Mononuclear cell (primary cell): ENCODE measurements at regions not wholly inside any gene's neighbourhood (a gene's known extent, or its start where the extent isn't known, plus 50 kb on each side); places are given as distances from the start of the nearest gene placed in this dataset.

ENCODE experiments used
- H3K27me3 ChIP-seq: 2 replicates; pipeline ENCODE4 v1.6.0; 2011; ENCODE audit warnings: low read length, control low read depth; ENCODE audit not compliant: insufficient read depth
- H3K4me1 ChIP-seq: 2 replicates; pipeline ENCODE4 v1.5.1; 2011; ENCODE audit warnings: mild to moderate bottlenecking, low read length, control low read depth; ENCODE audit not compliant: insufficient read depth
- H3K4me3 ChIP-seq: 2 replicates; pipeline ENCODE4 v1.5.1; 2011; ENCODE audit warnings: mild to moderate bottlenecking, low read length, moderate library complexity
- H3K9me3 ChIP-seq: 2 replicates; pipeline ENCODE4 v1.5.1; 2011; ENCODE audit warnings: low read depth, mild to moderate bottlenecking, control low read depth, low read length

DNA sequence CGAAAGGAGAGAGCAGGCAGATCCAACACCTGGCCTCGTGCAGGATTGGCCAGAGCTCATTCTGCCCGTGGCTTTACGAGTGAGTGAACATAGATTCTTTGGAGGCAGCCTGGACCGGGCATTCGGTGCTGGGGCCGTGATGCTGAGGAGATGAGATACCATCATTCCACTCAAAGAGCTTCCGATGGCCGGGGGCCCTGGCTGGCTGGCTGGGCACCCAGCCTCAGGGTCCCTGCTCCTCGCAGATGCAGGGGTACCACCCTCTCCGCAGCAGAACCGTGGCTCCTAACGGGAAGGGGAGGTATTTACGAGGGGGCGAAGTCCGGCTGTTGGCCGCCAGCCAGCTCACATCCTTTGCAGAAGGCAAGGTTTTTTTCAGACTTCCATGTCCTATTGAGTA lies 66.1 kb upstream of the FOXF1 start:
- no peak overlapping the region for H3K4me3 ChIP-seq
- no peaks in the 10 kb centered on the region for H3K4me1 ChIP-seq
- H3K27me3 ChIP-seq, result peaks cover 2% of the 10 kb centered on the region
- no peaks in the 10 kb centered on the region for H3K9me3 ChIP-seq

DNA sequence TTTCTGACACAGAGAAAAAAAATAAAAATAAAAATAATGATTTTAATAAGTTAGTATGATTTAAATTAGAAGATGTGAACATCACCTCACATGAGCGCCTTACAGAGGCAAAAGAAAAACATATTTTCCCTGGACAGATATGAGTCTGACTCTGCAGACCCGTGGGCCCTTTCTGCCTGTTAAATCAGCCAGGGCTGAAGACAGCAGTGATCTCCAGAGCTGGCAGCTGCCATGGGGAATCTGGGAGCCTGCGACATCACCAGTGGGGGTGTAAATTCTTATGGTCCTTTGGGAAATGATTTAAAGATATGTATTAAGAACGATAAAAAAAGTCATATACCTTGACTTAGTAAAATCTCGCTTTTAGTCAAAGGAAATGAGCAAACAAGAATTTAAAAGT lies 65.7 kb upstream of the FOXF1 start:
- Histone ChIP-seq H3K4me1 (no peaks in the 10 kb centered on the region), H3K4me3 (no peak overlapping the region), H3K27me3 (peaks cover 2% of the 10 kb centered on the region), H3K9me3 (no peaks in the 10 kb centered on the region)

DNA sequence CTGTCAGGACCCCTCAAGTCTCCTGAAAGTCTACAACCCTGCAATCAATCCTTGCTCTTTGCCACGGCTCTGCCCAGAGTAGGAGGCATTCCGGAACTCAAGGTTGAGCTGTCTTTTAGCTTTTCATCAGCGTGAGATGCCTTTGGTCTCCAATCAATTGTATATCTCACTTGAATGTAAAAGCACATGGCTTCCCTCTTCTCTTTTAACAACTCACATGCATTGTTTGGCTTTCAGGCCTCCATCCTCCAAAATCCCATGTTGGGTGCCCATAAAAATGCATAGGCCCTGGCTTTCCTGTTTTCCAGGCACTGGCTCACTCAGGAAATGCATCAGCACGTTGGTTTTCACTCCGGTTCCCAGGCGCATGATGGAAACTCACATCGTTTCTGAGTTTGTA lies 64.0 kb upstream of the FOXF1 start:
- Histone ChIP-seq H3K27me3 (peaks cover 2% of the 10 kb centered on the region), H3K9me3 (no peaks in the 10 kb centered on the region), H3K4me3 (no peak overlapping the region), H3K4me1 (no peaks in the 10 kb centered on the region)

DNA sequence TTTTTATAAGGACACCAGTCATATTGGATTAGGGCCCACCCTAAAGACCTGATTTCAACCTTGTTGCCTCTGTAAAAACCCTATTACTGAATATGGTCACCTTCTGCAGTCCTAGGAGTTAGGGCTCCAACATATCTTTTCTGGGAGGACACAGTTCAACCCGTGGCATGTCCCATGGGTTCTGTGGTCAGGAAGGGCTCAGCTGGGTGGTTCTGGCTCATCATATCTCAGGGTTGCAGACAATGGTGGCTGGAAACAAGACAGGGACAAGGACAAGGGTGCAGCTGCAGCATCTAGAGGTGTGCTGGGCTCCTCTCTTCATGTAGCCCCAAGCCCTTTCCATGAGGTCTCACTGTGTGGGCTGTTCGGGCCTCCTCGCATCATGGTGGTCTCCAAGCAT lies 63.1 kb upstream of the FOXF1 start:
- peaks cover 2% of the 10 kb centered on the region for H3K27me3 ChIP-seq
- H3K4me3 ChIP-seq, result no peak overlapping the region
- H3K9me3 ChIP-seq, result no peaks in the 10 kb centered on the region
- H3K4me1 ChIP-seq, result no peaks in the 10 kb centered on the region

DNA sequence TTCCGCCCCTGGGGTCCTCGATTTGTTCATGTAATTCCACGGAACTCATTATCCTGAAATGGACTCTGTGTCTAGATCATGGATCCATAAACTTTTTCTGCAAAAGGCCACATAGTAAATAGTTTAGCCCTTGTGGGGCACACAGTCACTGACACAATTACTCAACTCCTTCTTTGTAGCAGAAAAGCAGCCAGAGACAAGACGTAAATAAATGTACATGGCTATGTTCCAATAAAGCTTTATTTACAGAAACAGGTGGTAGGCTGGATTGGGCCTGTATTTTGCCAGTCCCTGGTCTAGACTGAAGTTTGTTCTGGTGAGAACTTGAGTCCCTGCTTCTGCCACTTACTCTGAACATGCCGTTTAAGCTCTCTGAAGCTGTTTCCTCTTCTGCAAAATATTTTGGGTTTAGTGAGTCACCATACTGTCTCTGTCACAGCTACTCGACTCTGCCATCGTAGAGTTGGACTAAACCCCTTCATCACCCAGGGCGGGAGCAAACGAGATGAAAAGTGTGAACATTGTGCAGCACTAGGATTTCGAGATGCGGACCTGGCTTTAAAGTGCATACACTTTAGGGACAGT lies 61.9 kb upstream of the FOXF1 start:
- H3K9me3 ChIP-seq, result no peaks in the 10 kb centered on the region
- no peak overlapping the region for H3K4me3 ChIP-seq
- peaks cover 2% of the 10 kb centered on the region for H3K27me3 ChIP-seq
- no peaks in the 10 kb centered on the region for H3K4me1 ChIP-seq

DNA sequence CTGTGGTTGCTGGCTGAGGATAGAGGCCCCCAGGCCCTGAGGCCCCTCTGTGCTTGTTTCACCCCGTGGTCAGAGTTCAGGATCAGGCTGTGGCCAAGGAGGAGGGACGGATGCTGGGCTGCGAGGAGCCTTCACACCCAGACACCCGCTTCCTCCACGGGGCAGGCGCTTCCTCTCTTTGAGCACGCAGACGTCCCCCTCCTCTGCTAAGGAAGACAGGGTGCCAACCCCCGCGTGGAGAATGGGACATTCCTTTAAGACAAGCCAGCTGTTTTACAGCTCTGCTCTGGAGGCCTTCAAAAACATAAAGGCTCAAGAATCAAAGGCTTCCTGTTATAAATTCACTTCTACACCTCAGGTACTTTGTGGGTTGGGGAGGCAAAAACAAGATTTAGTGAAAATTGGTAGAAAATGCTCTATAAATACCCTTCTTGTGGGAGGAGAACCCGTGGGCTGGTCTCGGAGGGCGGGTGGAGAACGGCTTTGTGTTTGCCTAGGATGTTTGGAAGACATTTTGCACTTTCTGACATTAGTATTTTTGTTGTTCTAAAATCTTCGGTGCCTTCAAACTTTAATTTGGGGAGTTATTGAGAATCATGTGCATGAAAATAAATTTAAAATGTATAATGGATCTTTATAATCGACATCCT lies 60.8 kb upstream of the FOXF1 start:
- Histone ChIP-seq H3K4me3 (no peak overlapping the region), H3K4me1 (no peaks in the 10 kb centered on the region), H3K27me3 (no peaks in the 10 kb centered on the region), H3K9me3 (no peaks in the 10 kb centered on the region)

DNA sequence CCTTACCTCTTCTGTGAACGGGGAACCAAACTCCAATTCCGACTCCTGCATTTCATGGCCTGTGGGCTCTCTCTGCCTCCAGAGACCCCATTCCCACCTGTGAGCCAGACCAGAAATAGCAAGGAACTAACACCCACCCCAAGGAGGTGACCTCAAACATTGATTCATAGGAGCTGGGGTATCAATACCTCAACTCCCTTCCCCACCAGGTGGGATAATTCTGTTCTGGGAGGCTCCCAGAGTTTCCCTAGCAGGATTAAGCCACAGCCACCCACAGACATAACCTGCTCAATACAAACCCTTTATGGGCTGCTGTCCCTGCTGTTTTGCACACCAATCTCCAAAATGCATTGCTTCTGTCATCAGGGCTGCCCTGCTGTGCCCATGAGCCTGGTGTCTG lies 59.6 kb upstream of the FOXF1 start:
- Histone ChIP-seq H3K9me3 (no peaks in the 10 kb centered on the region), H3K4me1 (no peaks in the 10 kb centered on the region), H3K4me3 (no peak overlapping the region), H3K27me3 (no peaks in the 10 kb centered on the region)

DNA sequence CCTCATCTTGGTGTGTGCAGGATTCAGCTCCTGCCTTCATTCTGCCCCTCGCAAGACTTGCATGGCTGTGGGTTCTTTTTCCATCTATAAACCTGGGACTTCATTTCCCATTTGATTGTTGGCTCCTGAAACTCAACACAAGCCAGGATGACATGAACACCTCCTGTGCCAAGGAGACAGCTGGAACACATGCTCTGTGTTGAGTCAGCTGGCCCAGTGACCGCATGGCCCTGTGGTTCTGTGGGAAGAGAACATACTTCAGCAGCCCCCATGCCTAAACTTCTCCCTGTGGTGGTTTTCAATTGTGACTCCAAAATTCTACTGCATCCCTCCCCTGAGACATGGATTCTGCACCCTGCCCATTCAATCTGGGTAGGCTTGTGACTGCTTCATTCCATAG lies 57.9 kb upstream of the FOXF1 start:
- H3K27me3 ChIP-seq, result no peaks in the 10 kb centered on the region
- no peaks in the 10 kb centered on the region for H3K9me3 ChIP-seq
- no peaks in the 10 kb centered on the region for H3K4me1 ChIP-seq
- no peak overlapping the region for H3K4me3 ChIP-seq

DNA sequence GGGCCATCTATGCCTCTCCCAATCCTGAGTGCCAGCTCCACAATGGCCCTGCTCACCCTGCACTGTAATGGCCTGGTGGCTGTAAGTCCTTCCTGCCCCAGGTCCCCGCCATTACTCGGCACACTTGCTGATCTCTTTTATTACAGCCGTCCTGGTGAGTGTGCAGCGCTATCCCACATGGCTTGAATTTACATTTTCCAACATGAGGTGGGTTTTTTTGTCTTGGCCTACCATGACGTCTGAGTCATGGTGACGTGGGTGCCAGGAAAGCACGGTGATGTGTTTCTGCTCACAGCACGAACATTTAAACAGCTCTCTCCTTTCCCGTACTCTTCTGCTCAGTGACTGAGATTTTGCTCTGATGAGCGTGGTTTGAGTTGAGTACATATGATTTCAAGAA lies 55.2 kb upstream of the FOXF1 start:
- no peak overlapping the region for H3K4me3 ChIP-seq

DNA sequence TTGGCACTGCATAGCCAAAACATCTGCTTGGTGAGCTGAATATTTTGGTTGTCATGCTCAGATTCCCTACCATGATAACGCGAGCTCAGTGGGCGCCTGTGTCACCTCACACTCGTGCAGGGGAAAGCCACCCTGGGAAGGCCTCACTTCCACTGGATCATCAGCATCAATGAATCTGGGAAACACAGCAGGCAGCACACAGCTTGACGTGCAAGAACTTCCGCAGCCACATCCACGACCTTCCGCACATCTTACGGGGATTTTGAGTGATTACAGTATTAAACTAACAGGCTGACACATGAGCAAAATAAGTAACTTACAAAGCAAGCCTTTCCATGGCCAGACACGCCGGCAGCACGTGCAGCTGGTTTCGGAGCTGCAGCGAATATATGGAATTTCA lies 54.7 kb upstream of the FOXF1 start:
- Histone ChIP-seq H3K4me3 (no peak overlapping the region), H3K27me3 (no peaks in the 10 kb centered on the region), H3K9me3 (no peaks in the 10 kb centered on the region), H3K4me1 (no peaks in the 10 kb centered on the region)

More for the DNA sequence above, 55.2 kb upstream of the FOXF1 start:
- H3K4me1 ChIP-seq, result no peaks in the 10 kb centered on the region
- no peaks in the 10 kb centered on the region for H3K9me3 ChIP-seq
- H3K27me3 ChIP-seq, result no peaks in the 10 kb centered on the region

DNA sequence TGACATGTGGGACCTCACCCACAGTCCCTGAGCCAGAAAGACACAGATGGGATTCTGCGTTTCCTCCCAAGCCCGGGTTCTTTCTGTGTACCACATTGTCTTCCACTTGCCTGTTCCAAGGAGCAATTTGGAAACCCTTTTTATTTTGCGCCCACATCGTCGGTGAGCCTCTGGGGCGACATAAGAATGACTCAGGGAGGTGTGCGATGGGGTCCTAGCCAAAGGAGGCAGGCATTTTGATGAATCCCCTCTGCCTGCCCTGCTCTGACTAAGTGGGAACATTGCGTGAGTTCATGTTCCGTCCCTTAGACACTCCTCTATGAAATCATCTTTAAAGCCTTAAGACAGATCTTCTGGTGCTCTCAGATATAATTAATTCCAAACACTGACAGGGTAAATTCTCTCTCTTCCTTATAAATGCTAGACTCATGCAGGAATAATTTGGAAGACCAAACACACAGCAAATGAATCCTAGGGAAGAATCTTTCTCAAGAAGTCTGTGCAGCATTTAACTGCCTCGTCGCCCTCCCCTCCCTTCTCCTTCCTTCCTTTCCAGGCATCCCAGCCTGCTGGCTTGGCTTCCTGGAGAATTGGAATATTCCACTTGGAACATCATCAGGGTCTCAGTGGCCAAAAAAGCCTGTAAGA lies 52.7 kb upstream of the FOXF1 start:
- H3K4me3 ChIP-seq, result no peak overlapping the region
- no peaks in the 10 kb centered on the region for H3K27me3 ChIP-seq
- no peaks in the 10 kb centered on the region for H3K9me3 ChIP-seq
- H3K4me1 ChIP-seq, result no peaks in the 10 kb centered on the region

DNA sequence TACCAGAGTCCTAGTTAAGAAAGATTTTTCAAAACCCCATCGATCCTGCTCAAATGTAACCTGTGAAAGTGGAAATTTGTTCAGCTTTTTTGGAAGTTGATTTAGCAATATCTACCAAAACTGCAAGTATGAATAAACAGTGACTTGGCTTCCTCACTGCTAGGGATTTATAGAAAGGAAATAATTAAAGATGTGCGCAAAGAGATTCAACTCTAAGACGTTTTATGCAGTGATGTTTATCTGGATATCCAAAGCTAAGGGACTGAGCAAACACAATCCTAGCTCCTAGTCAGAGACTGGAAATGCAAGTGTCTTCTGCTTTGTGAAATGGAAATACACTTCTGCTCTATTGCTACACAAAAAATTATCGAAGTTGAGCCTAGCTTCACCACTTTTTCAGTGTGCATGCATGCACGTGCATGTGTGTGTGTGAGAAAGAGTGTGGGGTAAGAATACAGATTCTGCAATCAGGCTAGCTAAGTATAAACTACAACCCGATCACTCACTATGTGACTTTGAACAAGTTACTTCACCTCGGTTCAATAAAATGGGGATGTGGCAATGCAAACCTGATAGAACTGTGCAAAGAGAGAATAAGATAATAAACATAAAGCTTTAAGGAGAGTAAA lies 52.1 kb upstream of the FOXF1 start:
- Histone ChIP-seq H3K27me3 (no peaks in the 10 kb centered on the region), H3K4me1 (no peaks in the 10 kb centered on the region), H3K4me3 (no peak overlapping the region), H3K9me3 (no peaks in the 10 kb centered on the region)

DNA sequence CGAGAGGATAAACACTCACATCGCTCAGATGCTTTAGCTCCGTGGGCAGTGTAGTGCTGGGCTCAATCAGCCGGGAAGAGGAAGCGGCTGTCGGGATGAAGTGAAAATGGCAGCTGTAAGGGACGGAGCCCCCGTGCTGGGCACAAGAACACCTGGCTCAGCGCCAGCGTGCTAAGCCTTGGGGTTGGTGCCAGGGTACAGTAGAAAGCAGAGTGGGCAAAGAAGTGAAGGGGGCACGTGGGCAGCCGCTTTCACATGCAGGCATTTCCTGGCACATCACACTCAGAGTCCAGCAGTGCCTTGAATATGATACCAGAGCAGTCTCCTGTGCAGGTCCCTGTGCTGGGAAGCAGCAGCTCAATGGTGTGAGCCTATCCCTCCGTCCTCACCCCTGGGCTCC lies 51.1 kb upstream of the FOXF1 start:
- Histone ChIP-seq H3K4me3 (no peak overlapping the region), H3K9me3 (no peaks in the 10 kb centered on the region), H3K4me1 (no peaks in the 10 kb centered on the region), H3K27me3 (no peaks in the 10 kb centered on the region)
